ENCODE measurements at regions not wholly inside any gene's neighbourhood (a gene's known extent, or its start where the extent isn't known, plus 50 kb on each side); places are given as distances from the start of the nearest gene placed in this dataset.

- DNase-seq, result no peak
Observed at GRCh38 chr2:111628221-111628620, 255.8 kb downstream of the ANAPC1 start.

GRCh38 chr2:111629983-111630382 lies 254.0 kb downstream of the ANAPC1 start:
- DNase-seq, result no peak

GRCh38 chr2:111632661-111633060 lies 251.3 kb downstream of the ANAPC1 start:
- no peak for DNase-seq

- no peak for DNase-seq
Observed at GRCh38 chr2:111633189-111633588, 250.8 kb downstream of the ANAPC1 start.

- no peak for DNase-seq
Observed at GRCh38 chr2:111633643-111634042, 250.3 kb downstream of the ANAPC1 start.

- DNase-seq, result no peak
Observed at GRCh38 chr2:111634050-111634794, 249.8 kb downstream of the ANAPC1 start.

GRCh38 chr2:111634995-111635538 lies 248.9 kb downstream of the ANAPC1 start:
- no peak for DNase-seq

- no peak for DNase-seq
Observed at GRCh38 chr2:111636905-111637304, 247.1 kb downstream of the ANAPC1 start.

GRCh38 chr2:111638274-111638877 lies 245.6 kb downstream of the ANAPC1 start:
- no peak for DNase-seq

- DNase-seq, result no peak
Observed at GRCh38 chr2:111640480-111640879, 243.5 kb downstream of the ANAPC1 start.

GRCh38 chr2:111642586-111643327 lies 241.2 kb downstream of the ANAPC1 start:
- no peak for DNase-seq

- no peak for DNase-seq
Observed at GRCh38 chr2:111643759-111644158, 240.2 kb downstream of the ANAPC1 start.

- DNase-seq, result no peak
Observed at GRCh38 chr2:111647359-111647758, 236.6 kb downstream of the ANAPC1 start.

- no peak for DNase-seq
Observed at GRCh38 chr2:111652038-111652437, 232.0 kb downstream of the ANAPC1 start.

GRCh38 chr2:111652681-111653080 lies 231.3 kb downstream of the ANAPC1 start:
- no peak for DNase-seq

- no peak for DNase-seq
Observed at GRCh38 chr2:111653103-111653624, 230.8 kb downstream of the ANAPC1 start.

GRCh38 chr2:111653913-111654312 lies 230.1 kb downstream of the ANAPC1 start:
- no peak for DNase-seq

GRCh38 chr2:111654829-111655228 lies 229.2 kb downstream of the ANAPC1 start:
- DNase-seq, result no peak

- no peak for DNase-seq
Observed at GRCh38 chr2:111656436-111656835, 227.6 kb downstream of the ANAPC1 start.

GRCh38 chr2:111656894-111657293 lies 227.1 kb downstream of the ANAPC1 start:
- no peak for DNase-seq

- DNase-seq, result no peak
Observed at GRCh38 chr2:111657351-111657975, 226.5 kb downstream of the ANAPC1 start.

GRCh38 chr2:111659361-111660333 lies 224.3 kb downstream of the ANAPC1 start:
- no peak for DNase-seq

Data from NCI-H524 (cell line).